ENCODE measurements at regions not wholly inside any gene's neighbourhood (a gene's known extent, or its start where the extent isn't known, plus 50 kb on each side); places are given as distances from the start of the nearest gene placed in this dataset.

GRCh38 chr21:28598214-28598613 is 394.5 kb downstream of the LTN1 start:
- no peak for TF ChIP-seq CTCF (optimal IDR thresholded peaks at IDR 0.05 in 1 of 3, IDR thresholded peaks at IDR 0.05 in 1 of 3, conservative IDR thresholded peaks at IDR 0.05 in 1 of 3; ENCODE audit: extremely low read depth in 1 of 3, insufficient read depth in 2 of 3, low read length in 3 of 3)
- no peak for TF ChIP-seq EZH2 (IDR thresholded peaks at IDR 0.05; ENCODE audit: low read length)
